Vagina (tissue), 2 donors: ENCODE measurements at regions not wholly inside any gene's neighbourhood (a gene's known extent, or its start where the extent isn't known, plus 50 kb on each side); places are given as distances from the start of the nearest gene placed in this dataset.

ENCODE experiments used
- CTCF ChIP-seq, 3 experiments: fragments of 450-650 bp in 2 of 3; fragments of 200-600 bp in 1 of 3; sonication (generic) in 1 of 3; IDR thresholded peaks; one replicate each; pipeline ENCODE4 v1.5.1; 2017 to 2019; ENCODE audit warnings: antibody characterized with exemption in 3 of 3, mild to moderate bottlenecking in 2 of 3, moderate library complexity in 2 of 3
- POLR2A ChIP-seq, 2 donors: fragments of 450-650 bp; IDR thresholded peaks; one replicate each; pipeline ENCODE4 v1.6.1; 2017; ENCODE audit warnings: antibody characterized with exemption in 2 of 2, mild to moderate bottlenecking in 2 of 2, moderate library complexity in 2 of 2

GRCh38 chr4:55177461-55177860 lies 52.1 kb upstream of the KDR start:
- TF ChIP-seq POLR2A (IDR thresholded peaks at IDR 0.05): no peak
- TF ChIP-seq CTCF (IDR thresholded peaks at IDR 0.05): no peak
